ENCODE measurements at regions not wholly inside any gene's neighbourhood (a gene's known extent, or its start where the extent isn't known, plus 50 kb on each side); places are given as distances from the start of the nearest gene placed in this dataset.
"Not testable (repeated sequence)": the region's sequence is repeated elsewhere in the genome, so short reads cannot be mapped to it uniquely, and the experiment has no call there.

DNA sequence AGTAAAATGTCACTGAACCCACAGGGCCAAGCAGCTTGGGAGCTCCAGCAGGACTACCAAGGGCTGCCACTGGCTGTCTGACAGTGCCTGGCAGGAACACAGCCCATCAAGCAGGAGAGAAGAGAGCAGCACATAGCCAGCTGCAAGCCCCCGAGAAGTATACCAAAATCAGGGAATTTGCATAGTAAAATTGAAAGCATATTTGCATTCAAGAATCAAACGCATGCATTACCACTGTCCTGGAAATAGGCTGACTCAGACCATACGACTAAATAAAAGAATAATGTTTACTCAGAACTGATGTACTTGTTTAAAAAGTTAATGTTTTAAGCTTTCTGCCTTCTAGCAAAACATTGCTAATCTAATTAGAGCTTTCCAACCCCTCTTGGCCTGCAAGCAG is 298.1 kb downstream of the TFAP2B start:
- H3K4me3 ChIP-seq (ENCODE audit: low read depth, low read length) = no peak overlapping the region
- no peak for DNase-seq (ENCODE audit: low read depth)
- TF ChIP-seq, protein P1, sequence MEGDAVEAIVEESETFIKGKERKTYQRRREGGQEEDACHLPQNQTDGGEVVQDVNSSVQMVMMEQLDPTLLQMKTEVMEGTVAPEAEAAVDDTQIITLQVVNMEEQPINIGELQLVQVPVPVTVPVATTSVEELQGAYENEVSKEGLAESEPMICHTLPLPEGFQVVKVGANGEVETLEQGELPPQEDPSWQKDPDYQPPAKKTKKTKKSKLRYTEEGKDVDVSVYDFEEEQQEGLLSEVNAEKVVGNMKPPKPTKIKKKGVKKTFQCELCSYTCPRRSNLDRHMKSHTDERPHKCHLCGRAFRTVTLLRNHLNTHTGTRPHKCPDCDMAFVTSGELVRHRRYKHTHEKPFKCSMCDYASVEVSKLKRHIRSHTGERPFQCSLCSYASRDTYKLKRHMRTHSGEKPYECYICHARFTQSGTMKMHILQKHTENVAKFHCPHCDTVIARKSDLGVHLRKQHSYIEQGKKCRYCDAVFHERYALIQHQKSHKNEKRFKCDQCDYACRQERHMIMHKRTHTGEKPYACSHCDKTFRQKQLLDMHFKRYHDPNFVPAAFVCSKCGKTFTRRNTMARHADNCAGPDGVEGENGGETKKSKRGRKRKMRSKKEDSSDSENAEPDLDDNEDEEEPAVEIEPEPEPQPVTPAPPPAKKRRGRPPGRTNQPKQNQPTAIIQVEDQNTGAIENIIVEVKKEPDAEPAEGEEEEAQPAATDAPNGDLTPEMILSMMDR (IDR thresholded peaks at IDR 0.05; ENCODE audit: control insufficient read depth, extremely low read depth, insufficient read depth) = no peak

DNA sequence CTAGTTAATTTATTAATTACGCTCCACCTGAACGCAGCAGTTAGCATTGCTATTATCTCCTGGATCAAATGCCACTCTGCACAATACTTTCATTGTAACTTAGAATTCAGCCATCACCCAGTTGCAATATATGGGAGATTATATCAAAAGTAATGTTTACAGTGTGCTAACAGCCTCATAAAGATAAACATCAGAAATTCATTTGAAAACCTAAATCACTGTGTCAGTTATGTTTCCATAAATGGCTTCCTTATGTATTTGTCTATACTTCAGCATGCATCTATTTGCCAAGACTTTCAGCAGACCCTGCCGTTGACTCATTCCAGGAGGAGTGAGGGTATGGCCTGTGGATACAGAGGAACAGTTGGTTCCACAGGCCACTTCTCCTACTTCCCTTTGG is 300.1 kb downstream of the TFAP2B start:
- H3K4me3 ChIP-seq (ENCODE audit: low read depth, low read length) = no peak overlapping the region
- TF ChIP-seq, protein P1 (IDR thresholded peaks at IDR 0.05; ENCODE audit: control insufficient read depth, extremely low read depth, insufficient read depth) = no peak
- peak; percentile 90 for DNase-seq (ENCODE audit: low read depth)

DNA sequence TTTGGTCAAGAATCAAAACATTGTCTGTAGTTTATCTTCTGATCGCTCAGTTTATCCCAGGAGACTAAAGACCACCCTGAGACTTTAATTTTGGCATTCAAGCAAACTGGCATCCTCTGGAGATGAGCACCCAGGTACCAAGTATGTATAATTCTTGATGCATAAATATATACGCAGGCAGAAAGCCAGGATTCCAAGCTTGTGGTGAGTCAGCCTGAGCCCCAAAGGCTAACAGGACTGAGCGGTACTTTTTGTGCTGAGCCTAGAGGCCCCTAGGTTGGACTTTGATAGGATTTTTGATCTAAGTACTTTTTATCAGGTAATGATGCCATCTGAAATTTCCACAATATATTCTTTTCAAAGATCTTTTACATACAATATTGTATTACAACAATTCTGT is 301.3 kb downstream of the TFAP2B start:
- no peak overlapping the region for H3K4me3 ChIP-seq (ENCODE audit: low read depth, low read length)
- TF ChIP-seq, protein P1 (IDR thresholded peaks at IDR 0.05; ENCODE audit: control insufficient read depth, extremely low read depth, insufficient read depth) = no peak
- peak; percentile 18 for DNase-seq (ENCODE audit: low read depth)

DNA sequence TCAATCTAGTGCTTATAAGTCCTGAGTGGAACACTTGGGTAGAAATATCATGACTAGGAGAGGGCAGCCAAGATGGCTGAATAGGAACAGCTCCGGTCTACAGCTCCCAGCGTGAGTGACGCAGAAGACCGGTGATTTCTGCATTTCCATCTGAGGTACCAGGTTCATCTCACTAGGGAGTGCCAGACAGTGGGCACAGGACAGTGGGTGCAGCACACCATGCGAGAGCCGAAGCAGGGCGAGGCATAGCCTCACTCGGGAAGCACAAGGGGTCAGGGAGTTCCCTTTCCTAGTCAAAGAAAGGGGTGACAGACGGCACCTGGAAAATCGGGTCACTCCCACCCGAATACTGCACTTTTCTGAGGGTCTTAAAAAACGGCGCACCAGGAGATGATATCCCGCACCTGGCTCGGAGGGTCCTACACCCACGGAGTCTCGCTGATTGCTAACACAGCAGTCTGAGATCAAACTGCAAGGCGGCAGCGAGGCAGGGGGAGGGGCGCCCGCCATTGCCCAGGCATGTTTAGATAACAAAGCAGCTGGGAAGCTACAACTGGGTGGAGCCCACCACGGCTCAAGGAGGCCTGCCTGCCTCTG is 302.8 kb downstream of the TFAP2B start:
- not testable (repeated sequence) for DNase-seq (ENCODE audit: low read depth); H3K4me3 ChIP-seq (ENCODE audit: low read depth, low read length)

DNA sequence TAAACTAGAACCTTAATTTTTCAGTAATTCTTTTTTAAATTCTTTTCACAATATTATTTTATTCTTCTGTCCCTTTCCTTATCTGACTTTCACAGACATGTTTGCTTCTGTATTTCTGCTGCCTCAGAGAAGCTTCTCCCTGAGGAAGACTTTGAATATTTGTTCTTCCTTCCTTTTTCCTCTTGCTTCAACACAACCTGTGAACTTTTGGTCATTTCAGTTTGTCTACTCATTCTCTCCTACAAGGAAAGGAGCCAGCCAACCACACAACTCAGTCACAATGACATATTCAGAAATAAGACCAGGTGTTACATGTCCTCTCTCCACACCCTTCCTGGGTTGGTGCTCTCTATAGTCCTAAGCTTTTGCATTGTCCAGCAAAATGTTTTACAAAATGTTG is 310.4 kb downstream of the TFAP2B start:
- H3K4me3 ChIP-seq (ENCODE audit: low read depth, low read length) = no peak overlapping the region
- no peak for DNase-seq (ENCODE audit: low read depth)
- TF ChIP-seq, protein P1 (IDR thresholded peaks at IDR 0.05; ENCODE audit: control insufficient read depth, extremely low read depth, insufficient read depth) = no peak

DNA sequence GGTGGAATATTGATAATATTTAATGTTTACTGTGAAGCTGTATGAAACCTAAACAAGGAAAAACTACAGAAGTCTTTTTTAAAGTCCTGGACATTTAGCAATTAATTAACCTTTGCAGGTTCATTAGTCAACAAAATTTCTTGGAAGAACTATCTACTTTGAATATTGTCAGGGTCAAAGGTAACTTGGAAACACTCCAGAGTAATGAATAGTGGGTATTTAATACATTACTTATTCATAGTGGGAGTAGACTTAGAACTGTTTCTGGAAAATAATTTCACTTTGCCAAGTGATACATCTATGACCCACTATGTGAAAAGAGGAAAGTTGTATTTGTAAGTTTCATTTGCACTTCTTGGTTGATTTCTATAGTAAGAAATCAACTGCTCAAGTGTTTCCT is 319.1 kb downstream of the TFAP2B start:
- DNase-seq (ENCODE audit: low read depth) = no peak
- TF ChIP-seq, protein P1 (IDR thresholded peaks at IDR 0.05; ENCODE audit: control insufficient read depth, extremely low read depth, insufficient read depth) = no peak
- no peak overlapping the region for H3K4me3 ChIP-seq (ENCODE audit: low read depth, low read length)

DNA sequence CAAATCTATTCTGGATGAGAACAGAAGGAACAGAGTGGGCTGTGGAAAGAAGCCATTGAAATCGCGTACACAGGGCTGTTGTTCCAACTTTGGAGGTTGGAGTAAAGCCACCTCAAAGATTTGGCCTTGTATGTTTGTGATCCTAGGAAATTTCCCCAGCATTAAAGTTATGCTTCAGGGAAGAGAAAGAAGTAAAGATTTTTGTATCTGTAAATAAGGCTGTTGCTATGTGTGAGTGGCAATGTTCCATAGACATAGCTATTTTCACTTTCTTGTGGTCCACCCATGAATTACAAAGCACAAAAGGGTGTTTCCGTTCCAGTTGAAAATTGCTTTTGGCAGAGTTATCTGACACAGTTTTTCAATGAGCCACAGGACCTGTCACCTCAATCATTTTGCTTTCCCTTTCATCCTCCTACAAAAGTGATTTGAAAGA is 321.3 kb downstream of the TFAP2B start:
- no peak for DNase-seq (ENCODE audit: low read depth)
- no peak overlapping the region for H3K4me3 ChIP-seq (ENCODE audit: low read depth, low read length)
- TF ChIP-seq, protein P1 (IDR thresholded peaks at IDR 0.05; ENCODE audit: control insufficient read depth, extremely low read depth, insufficient read depth) = no peak
